Renal cortex interstitium (tissue), 11 donors: ENCODE measurements at regions not wholly inside any gene's neighbourhood (a gene's known extent, or its start where the extent isn't known, plus 50 kb on each side); places are given as distances from the start of the nearest gene placed in this dataset.

Experiments
- DNase-seq, 11 donors: peaks; one replicate each; pipeline ENCODE4 v3.0.0-alpha.2; 2013; ENCODE audit warnings: low read depth in 9 of 11, low spot score in 4 of 11; ENCODE audit errors: extremely low read depth in 1 of 11

DNA sequence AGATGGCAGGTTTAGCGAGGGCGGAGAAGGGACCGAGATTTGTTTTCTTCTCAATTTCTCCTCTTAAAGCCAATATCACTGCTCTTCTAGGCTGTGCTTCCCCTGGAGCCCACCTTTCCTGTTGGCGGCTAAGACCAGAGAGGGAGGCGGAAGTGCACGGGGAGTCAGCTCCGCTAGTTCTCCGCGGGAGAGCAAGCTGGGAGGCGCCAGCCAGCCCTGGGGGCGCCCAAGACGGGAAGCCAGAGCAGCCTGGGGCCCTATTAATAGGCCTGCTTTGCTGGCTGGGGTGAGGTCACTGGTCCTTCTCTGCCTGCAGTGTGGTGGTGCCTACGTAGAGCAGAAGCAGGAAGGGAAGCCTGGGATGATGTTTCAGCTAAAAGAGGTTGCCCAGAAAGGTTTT, 61.6 kb downstream of the LSM5 start:
- no peak for DNase-seq

GRCh38 chr7:32427769-32428291, 62.4 kb downstream of the LSM5 start:
- peak; percentile 50 to 84 (median 80) for DNase-seq

GRCh38 chr7:32416846-32417245, 73.3 kb downstream of the LSM5 start:
- no peak for DNase-seq

DNA sequence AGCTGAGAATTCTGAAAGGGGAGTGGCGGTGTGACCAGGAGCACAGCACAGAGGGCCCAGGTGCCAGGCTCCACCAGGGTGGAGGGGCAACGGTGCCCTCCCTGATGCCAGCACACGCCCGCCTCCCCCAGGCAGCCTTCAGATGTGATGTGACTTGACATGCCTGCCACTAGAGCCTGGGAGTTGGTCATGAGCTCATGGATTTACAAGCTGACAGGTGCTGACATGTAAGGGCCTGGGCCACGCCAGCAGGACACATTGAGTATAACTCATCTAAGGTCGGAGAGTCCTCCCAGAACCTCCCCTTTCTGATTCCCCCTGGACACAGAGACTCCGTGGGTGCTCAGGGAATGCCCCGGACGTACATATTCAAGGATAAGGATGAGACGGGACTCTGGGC, 74.2 kb downstream of the LSM5 start:
- DNase-seq = no peak

GRCh38 chr7:32415519-32415918, 74.7 kb downstream of the LSM5 start:
- DNase-seq = no peak

- DNase-seq = no peak
Observed at GRCh38 chr7:32412471-32412870, 77.7 kb downstream of the LSM5 start.

DNA sequence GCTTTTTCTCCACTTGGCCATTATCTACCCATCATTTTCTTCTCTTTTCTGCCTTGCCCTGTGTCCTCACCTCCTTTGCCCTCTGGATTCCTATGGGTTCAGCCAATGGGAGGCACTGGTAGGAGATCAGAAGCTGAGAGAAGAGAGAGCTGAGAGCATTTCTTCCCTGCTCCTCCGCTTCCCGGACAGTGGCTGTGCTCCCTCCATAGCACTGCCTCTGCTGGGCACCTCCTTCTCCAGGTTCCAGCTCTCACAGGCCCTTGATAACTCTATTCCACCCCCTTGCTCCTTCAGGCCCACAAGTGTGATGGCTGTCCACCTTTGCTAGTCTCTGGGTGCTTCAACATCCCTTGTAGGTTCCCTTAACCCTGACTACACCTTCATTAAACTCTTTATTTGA, 79.6 kb downstream of the LSM5 start:
- no peak for DNase-seq

DNA sequence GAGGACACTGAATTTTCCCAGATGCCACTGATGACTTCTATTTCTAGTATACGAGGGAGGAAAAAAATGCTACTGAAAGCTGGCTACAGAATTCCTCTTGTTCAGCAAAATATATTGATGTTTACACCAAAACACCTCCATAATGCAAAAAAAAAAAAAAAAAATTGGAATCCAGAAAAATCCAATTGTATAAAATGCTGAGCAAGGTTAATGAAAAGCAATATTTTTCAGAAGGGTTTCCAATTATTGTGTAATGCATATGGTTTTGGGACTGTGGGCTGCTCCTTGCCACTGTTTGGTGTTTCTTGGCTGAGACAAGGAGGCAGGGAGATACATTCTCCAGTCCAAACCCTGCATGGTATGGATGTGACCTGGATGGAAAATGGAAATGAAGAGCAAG, 83.8 kb downstream of the LSM5 start:
- no peak for DNase-seq

DNA sequence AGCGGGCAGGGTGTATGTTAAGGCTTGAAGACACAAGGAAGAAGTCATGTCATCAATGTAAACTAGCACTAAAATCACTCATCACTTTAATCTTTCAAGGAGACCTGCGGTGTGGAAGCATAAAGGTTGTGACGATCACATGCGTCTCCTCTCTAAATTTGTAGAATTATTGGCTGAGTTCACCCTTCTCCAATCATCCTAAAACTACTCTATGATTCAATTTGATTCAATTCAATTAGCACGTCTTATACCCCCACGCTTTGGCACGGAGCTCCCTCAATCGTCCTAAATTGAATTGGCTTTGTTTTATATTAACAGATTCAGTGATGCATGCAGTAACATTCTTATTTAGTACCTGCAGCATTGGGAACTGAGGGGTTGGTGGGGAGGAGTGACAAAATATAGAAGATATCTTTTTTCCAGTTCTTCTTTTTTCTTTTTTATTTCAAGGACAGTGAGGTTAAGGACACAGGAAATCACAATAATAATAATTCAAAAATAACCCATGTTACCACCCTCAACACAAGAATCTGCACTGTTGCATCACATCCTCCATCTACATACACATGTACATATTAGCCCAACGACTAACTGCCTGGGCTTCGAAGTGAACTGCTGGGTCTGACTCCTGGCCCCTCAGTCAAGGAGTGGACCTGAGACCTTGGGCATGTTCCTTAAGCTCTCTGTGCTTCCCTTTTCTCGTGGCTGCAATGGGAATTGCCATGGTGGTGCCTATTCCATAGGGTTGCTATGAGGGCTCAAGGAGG, 86.5 kb downstream of the LSM5 start:
- no peak for DNase-seq

GRCh38 chr7:32400676-32401075, 89.5 kb downstream of the LSM5 start:
- DNase-seq = no peak

DNA sequence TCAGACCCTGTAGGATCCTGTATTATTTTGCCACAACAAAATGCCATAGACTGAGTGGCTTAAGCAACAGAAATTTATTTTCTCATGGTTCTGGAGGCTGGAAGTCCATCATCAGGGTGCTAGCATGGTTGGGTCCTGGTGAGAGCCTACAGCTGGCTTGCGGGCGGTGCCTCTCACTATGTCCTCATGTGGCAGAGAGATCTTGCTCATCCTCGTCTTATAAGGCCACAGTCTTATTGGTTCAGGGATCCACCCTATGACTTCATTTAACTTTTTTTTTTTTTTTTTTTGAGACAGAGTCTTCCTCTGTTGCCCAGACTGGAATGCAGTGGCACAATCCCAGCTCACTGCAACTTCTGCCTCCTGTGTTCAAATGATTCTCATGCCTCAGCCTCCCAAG, 90.9 kb downstream of the LSM5 start:
- no peak for DNase-seq

DNA sequence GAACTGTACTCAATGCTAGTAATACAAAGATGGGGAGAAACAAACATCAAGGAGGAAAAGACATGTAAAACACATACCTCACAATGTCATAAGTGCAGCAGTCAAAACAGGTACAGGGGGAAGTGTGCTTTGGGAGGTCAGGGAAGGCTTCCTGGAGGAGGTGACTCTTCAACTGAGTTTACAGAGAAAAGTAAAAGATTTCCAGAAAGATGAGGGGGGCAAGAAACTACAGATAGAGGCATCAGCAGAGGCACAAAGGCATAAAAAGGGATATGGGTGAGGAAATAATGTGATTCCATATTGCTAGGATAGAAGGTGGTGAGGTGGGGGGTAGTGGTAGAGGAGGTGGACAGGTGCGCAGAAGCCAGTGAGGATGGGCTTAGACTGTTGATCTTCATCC, 95.0 kb downstream of the LSM5 start:
- no peak for DNase-seq

DNA sequence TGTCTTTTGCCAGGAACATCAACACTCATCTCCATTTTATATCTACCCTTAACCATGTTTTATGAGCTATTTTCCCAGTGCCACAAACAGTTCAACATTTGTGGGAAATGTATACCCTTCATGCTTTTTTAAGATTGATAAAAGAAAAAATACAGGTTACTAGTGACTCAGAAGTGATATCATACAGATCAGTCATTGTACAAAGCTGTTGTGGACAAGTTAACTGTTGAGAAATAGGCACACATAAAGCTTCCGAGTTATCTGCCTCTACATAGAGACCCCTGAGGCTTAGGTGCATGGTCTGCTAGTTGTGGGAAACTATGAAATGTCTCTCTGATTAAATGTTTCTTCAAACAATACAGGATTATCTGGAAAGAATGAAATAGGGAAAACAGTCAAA, 96.3 kb downstream of the LSM5 start:
- DNase-seq = no peak

DNA sequence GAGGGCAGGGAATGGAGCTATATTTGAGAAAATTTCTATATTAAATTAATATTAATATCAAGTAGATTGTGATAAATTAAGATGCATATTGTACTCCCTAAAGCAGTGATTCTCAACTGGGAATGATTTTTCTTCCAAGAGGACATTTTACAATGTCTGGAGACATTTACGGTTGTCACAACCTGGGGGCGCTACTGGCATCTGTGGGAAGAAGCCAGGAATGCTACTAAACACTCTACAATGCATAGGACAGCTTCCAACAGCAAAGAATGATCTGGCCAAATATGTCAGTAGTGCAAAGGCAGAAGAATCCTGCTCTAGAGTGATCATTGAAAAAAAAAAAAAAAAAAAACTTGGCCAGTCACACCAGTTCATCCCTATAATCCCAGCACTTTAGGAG, 100.0 kb downstream of the LSM5 start:
- no peak for DNase-seq

DNA sequence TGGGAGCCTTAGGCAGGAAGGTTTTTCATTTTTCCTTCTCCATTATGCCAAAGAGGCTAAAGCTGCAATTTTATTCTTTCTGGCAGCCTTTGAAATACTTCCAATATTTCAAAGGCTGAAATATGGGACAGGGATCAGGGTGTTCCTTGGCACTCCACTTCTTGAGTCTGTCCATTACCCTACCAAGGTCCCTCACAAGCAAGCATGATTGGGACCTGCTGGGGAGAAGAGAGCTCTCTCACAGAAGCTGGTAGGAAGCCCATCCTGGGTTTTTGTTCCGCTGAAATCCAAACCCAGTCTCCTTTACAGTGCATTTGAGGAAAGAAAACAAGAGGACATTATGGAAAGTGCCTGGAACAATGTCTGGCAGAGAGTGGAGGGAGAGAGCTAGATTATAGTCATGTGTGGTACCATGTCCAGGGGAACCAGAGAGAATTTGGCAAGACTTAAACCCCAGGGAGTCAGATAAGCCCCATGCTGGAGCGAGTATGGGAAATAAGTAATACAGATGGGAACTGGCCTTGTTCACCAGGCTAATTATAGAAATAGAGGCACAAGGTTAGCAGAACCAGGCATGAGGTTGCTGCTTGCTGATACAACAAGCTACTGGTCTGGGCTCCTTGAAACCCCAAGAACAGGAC, 104.7 kb downstream of the LSM5 start:
- DNase-seq = no peak

DNA sequence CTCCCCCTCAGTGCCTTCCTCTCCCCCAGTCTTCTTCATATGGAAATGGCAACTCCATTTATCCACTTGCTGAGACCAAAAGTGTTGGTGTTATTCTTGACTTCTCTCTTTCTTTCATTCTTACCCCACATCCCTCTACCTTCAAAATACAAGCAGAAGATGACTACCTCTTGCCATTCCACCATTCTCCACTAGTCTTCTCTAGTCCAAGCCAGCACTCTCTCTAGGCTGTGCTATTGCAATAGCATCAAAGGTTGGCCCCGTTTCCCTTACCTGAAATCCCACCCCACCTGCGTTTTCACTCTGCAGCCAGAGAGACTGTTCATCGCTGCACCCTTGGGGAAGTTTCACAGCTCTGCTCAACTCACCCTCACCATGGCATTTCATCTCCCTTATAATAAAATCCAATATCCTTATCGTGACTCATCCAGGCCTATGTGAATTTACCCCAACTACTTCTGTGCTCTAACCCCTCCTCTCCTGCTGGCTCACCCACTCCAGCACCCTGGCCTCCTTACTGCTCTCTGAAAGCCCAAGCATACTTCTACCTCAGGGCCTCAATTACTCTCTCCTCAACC, 109.1 kb downstream of the LSM5 start:
- no peak for DNase-seq

GRCh38 chr7:32379510-32380112, 110.6 kb downstream of the LSM5 start:
- peak in 1 of 11 donors; percentile 2 for DNase-seq

DNA sequence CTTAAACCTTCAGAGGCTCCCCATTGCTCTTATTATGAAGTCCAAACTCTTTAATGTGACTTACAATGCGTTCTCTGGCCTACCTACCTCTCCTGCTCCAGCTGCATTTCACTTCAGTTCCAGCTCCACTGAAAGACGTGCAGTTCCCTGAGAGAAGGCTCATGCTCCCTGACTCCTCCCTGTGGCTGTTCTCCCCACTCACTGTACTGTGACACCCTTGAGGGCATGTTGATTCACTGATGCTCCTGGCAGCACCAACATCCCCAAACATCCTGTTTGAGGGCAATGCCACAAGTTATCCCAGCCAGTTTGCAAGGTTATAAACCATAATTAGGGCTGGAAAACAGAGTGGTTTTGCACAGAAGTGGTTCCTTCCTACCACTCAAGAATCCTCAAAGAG, 111.2 kb downstream of the LSM5 start:
- no peak for DNase-seq

- DNase-seq = no peak
Observed at GRCh38 chr7:32364581-32364980, 125.6 kb downstream of the LSM5 start.

GRCh38 chr7:32360127-32360526, 130.1 kb downstream of the LSM5 start:
- DNase-seq = no peak
